ENCODE measurements at regions not wholly inside any gene's neighbourhood (a gene's known extent, or its start where the extent isn't known, plus 50 kb on each side); places are given as distances from the start of the nearest gene placed in this dataset.

DNA sequence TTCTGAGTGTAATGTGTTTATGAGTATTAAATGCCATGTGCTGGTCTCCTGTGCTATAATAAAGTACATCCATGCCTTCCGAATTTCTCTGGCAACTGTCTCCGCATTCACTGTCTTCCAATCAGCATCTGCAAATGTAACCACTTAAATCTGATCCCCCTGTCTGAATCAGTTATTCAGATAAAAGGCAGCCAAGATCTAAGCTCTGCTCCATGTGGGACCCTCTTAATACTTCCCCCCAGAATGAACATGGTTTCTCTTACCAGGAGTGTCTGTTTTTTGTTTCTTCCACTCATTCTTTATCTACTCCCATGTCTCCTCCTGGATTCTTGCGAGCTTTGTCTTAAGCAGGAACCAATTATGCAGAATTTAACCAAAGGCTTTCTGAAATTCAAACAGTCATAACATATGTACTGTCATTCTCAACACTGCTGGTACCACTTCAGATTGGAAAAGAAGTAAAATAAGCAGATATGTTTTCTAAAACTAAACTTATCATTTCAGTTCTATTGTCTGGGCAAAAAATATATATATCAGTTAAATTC lies 996.7 kb upstream of the FLRT2 start:
- TF ChIP-seq, protein P1, sequence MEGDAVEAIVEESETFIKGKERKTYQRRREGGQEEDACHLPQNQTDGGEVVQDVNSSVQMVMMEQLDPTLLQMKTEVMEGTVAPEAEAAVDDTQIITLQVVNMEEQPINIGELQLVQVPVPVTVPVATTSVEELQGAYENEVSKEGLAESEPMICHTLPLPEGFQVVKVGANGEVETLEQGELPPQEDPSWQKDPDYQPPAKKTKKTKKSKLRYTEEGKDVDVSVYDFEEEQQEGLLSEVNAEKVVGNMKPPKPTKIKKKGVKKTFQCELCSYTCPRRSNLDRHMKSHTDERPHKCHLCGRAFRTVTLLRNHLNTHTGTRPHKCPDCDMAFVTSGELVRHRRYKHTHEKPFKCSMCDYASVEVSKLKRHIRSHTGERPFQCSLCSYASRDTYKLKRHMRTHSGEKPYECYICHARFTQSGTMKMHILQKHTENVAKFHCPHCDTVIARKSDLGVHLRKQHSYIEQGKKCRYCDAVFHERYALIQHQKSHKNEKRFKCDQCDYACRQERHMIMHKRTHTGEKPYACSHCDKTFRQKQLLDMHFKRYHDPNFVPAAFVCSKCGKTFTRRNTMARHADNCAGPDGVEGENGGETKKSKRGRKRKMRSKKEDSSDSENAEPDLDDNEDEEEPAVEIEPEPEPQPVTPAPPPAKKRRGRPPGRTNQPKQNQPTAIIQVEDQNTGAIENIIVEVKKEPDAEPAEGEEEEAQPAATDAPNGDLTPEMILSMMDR (IDR thresholded peaks at IDR 0.05), result no peak
- no peak for TF ChIP-seq POLR2A (IDR thresholded peaks at IDR 0.05)
